ENCODE measurements at regions not wholly inside any gene's neighbourhood (a gene's known extent, or its start where the extent isn't known, plus 50 kb on each side); places are given as distances from the start of the nearest gene placed in this dataset.

- Histone ChIP-seq H4K20me1 (ENCODE audit: insufficient read depth, low read length) (no peaks in the 10 kb centered on the region), H3K79me2 (ENCODE audit: insufficient read depth, low read length) (no peaks in the 10 kb centered on the region), H3K9ac (ENCODE audit: low read depth, low read length) (no peak overlapping the region), H3K4me2 (ENCODE audit: insufficient read depth, low read length) (no peak overlapping the region), H3K4me3 (ENCODE audit: low read depth in 1 of 2, low read length in 2 of 2) (no peak overlapping the region), H2AFZ (ENCODE audit: low read depth, low read length) (no peak overlapping the region), H3K27ac (ENCODE audit: low read length) (no peak overlapping the region), H3K4me1 (ENCODE audit: insufficient read depth, low read length) (no peaks in the 10 kb centered on the region), H3K27me3 (ENCODE audit: insufficient read depth, low read length, poor library complexity) (peaks cover 33% of the 10 kb centered on the region), H3K36me3 (ENCODE audit: insufficient read depth, low read length) (no peaks in the 10 kb centered on the region), H3K9me3 (ENCODE audit: insufficient read depth, low read length, severe bottlenecking) (no peaks in the 10 kb centered on the region)
- DNase-seq (no peak), ATAC-seq (ENCODE audit: insufficient read depth, low read depth) (no peak)
- no peak for TF ChIP-seq CTCF (IDR thresholded peaks at IDR 0.05; ENCODE audit: borderline replicate concordance, extremely low read depth, low read length, poor library complexity, severe bottlenecking)
- TF ChIP-seq EZH2 (IDR thresholded peaks at IDR 0.05; ENCODE audit: borderline replicate concordance, low read depth, low read length, severe bottlenecking), result no peak
These were observed 172.7 kb downstream of the FAM43A start for GRCh38 chr3:194858382-194858781.

GRCh38 chr3:194860725-194861124 lies 175.0 kb downstream of the FAM43A start:
- no peaks in the 10 kb centered on the region for H3K36me3 ChIP-seq (ENCODE audit: insufficient read depth, low read length)
- DNase-seq (no peak), ATAC-seq (ENCODE audit: insufficient read depth, low read depth) (no peak)
- no peak overlapping the region for H3K4me2 ChIP-seq (ENCODE audit: insufficient read depth, low read length)
- no peaks in the 10 kb centered on the region for H3K79me2 ChIP-seq (ENCODE audit: insufficient read depth, low read length)
- no peak for TF ChIP-seq CTCF (IDR thresholded peaks at IDR 0.05; ENCODE audit: borderline replicate concordance, extremely low read depth, low read length, poor library complexity, severe bottlenecking)
- no peak for TF ChIP-seq EZH2 (IDR thresholded peaks at IDR 0.05; ENCODE audit: borderline replicate concordance, low read depth, low read length, severe bottlenecking)
- no peak overlapping the region for H2AFZ ChIP-seq (ENCODE audit: low read depth, low read length)
- no peak overlapping the region for H3K27ac ChIP-seq (ENCODE audit: low read length)
- no peak overlapping the region for H3K9ac ChIP-seq (ENCODE audit: low read depth, low read length)
- no peak overlapping the region for H3K4me3 ChIP-seq (ENCODE audit: low read depth in 1 of 2, low read length in 2 of 2)
- peaks cover 27% of the 10 kb centered on the region for H3K27me3 ChIP-seq (ENCODE audit: insufficient read depth, low read length, poor library complexity)
- no peaks in the 10 kb centered on the region for H3K9me3 ChIP-seq (ENCODE audit: insufficient read depth, low read length, severe bottlenecking)
- no peaks in the 10 kb centered on the region for H4K20me1 ChIP-seq (ENCODE audit: insufficient read depth, low read length)
- no peaks in the 10 kb centered on the region for H3K4me1 ChIP-seq (ENCODE audit: insufficient read depth, low read length)

- Histone ChIP-seq H3K9ac (ENCODE audit: low read depth, low read length) (no peak overlapping the region), H3K79me2 (ENCODE audit: insufficient read depth, low read length) (no peaks in the 10 kb centered on the region), H3K4me3 (ENCODE audit: low read depth in 1 of 2, low read length in 2 of 2) (no peak overlapping the region), H3K27ac (ENCODE audit: low read length) (no peak overlapping the region), H3K4me1 (ENCODE audit: insufficient read depth, low read length) (no peaks in the 10 kb centered on the region), H3K27me3 (ENCODE audit: insufficient read depth, low read length, poor library complexity) (peaks cover 30% of the 10 kb centered on the region), H2AFZ (ENCODE audit: low read depth, low read length) (no peak overlapping the region), H3K4me2 (ENCODE audit: insufficient read depth, low read length) (no peak overlapping the region), H4K20me1 (ENCODE audit: insufficient read depth, low read length) (no peaks in the 10 kb centered on the region), H3K36me3 (ENCODE audit: insufficient read depth, low read length) (no peaks in the 10 kb centered on the region), H3K9me3 (ENCODE audit: insufficient read depth, low read length, severe bottlenecking) (no peaks in the 10 kb centered on the region)
- no peak for DNase-seq
- ATAC-seq (ENCODE audit: insufficient read depth, low read depth), result no peak
- TF ChIP-seq EZH2 (IDR thresholded peaks at IDR 0.05; ENCODE audit: borderline replicate concordance, low read depth, low read length, severe bottlenecking) (no peak), CTCF (IDR thresholded peaks at IDR 0.05; ENCODE audit: borderline replicate concordance, extremely low read depth, low read length, poor library complexity, severe bottlenecking) (no peak)
These were observed 175.7 kb downstream of the FAM43A start for GRCh38 chr3:194861375-194861774.

- H3K9me3 ChIP-seq (ENCODE audit: insufficient read depth, low read length, severe bottlenecking), result no peaks in the 10 kb centered on the region
- no peaks in the 10 kb centered on the region for H4K20me1 ChIP-seq (ENCODE audit: insufficient read depth, low read length)
- no peaks in the 10 kb centered on the region for H3K36me3 ChIP-seq (ENCODE audit: insufficient read depth, low read length)
- TF ChIP-seq EZH2 (IDR thresholded peaks at IDR 0.05; ENCODE audit: borderline replicate concordance, low read depth, low read length, severe bottlenecking) (no peak), CTCF (IDR thresholded peaks at IDR 0.05; ENCODE audit: borderline replicate concordance, extremely low read depth, low read length, poor library complexity, severe bottlenecking) (no peak)
- no peaks in the 10 kb centered on the region for H3K79me2 ChIP-seq (ENCODE audit: insufficient read depth, low read length)
- H3K9ac ChIP-seq (ENCODE audit: low read depth, low read length), result no peak overlapping the region
- ATAC-seq (ENCODE audit: insufficient read depth, low read depth) (no peak), DNase-seq (no peak)
- H3K4me1 ChIP-seq (ENCODE audit: insufficient read depth, low read length), result no peaks in the 10 kb centered on the region
- H3K4me3 ChIP-seq (ENCODE audit: low read depth in 1 of 2, low read length in 2 of 2), result no peak overlapping the region
- H3K27ac ChIP-seq (ENCODE audit: low read length), result no peak overlapping the region
- peaks cover 23% of the 10 kb centered on the region for H3K27me3 ChIP-seq (ENCODE audit: insufficient read depth, low read length, poor library complexity)
- H2AFZ ChIP-seq (ENCODE audit: low read depth, low read length), result no peak overlapping the region
- no peak overlapping the region for H3K4me2 ChIP-seq (ENCODE audit: insufficient read depth, low read length)
These were observed 179.4 kb downstream of the FAM43A start for GRCh38 chr3:194865061-194865460.
